ENCODE measurements at regions not wholly inside any gene's neighbourhood (a gene's known extent, or its start where the extent isn't known, plus 50 kb on each side); places are given as distances from the start of the nearest gene placed in this dataset.

DNA sequence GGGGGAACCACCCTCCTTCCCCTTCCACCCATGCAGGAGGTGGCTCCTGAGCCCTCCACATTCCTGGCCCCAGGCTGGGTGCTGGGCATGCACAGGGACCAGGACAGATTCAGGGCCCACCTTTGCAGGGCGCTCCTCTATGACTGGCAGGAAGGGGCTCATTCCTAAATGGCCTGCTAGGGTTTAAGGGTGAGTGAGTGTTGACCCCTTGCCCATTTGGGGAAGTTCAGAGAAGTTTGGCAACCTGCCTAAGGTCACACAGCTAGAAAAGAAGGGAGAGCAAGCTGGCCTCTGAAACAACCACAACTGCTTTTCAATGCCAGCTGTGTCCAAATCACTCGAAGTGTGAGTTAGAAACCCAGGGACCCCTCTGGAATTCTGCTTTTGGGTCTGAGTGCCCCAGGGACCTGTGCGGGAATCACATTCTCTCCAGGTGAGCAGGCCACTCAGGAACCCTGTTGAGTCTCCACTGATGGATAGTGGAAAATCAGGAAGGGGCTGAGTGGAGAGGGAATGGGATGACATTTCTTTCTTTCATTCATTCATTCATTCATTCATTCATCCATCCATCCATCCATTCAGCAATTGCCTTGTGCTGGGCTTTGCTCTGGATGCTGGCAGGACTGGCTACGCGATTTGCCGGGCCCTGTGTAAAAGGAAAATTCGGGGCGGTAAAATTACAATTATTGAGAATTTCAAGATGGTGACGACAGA lies 191.9 kb downstream of the C9orf50 start:
- H2AK5ac ChIP-seq (ENCODE audit: low read depth, low read length): no peak overlapping the region
- no peak overlapping the region for H3K18ac ChIP-seq (ENCODE audit: low read depth, low read length)
- H3K56ac ChIP-seq (ENCODE audit: extremely low read depth, insufficient read depth, low read length): no peak overlapping the region
- no peaks in the 10 kb centered on the region; the same call in 1 of the 2 replicates for H3K4me1 ChIP-seq (ENCODE audit: control insufficient read depth, insufficient read depth, low read length)
- in situ Hi-C loops (cut with MboI; ENCODE audit: low sequenced_read_pairs): no loop called here
- no peak overlapping the region for H4K91ac ChIP-seq (ENCODE audit: insufficient read depth, low read depth, low read length)
- no peak for DNase-seq
- no peak overlapping the region for H3K14ac ChIP-seq (replicated peaks; ENCODE audit: low read depth, low read length)
- dilution Hi-C loops (cut with HindIII; ENCODE audit: low sequenced_read_pairs, unreplicated experiment): no loop called here
- no peaks in the 10 kb centered on the region for H4K20me1 ChIP-seq (ENCODE audit: insufficient read depth, low read length)
- H2BK20ac ChIP-seq (ENCODE audit: low read depth, low read length): no peak overlapping the region
- H3K4me3 ChIP-seq (ENCODE audit: insufficient read depth, low read depth, low read length): no peak overlapping the region
- H3K79me1 ChIP-seq (ENCODE audit: low read depth in 1 of 2, low read length in 2 of 2): no peaks in the 10 kb centered on the region
- H3K4ac ChIP-seq (ENCODE audit: low read depth, low read length): no peak overlapping the region
- TF ChIP-seq, protein P1, sequence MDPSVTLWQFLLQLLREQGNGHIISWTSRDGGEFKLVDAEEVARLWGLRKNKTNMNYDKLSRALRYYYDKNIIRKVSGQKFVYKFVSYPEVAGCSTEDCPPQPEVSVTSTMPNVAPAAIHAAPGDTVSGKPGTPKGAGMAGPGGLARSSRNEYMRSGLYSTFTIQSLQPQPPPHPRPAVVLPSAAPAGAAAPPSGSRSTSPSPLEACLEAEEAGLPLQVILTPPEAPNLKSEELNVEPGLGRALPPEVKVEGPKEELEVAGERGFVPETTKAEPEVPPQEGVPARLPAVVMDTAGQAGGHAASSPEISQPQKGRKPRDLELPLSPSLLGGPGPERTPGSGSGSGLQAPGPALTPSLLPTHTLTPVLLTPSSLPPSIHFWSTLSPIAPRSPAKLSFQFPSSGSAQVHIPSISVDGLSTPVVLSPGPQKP (IDR thresholded peaks at IDR 0.05; ENCODE audit: borderline replicate concordance, low read depth, low read length): no peak
- TF ChIP-seq MAFK (IDR thresholded peaks at IDR 0.05; ENCODE audit: low read depth, low read length) (no peak), MXI1 (IDR thresholded peaks at IDR 0.05; ENCODE audit: borderline replicate concordance, low read depth, low read length) (no peak), RAD21 (IDR thresholded peaks at IDR 0.05; ENCODE audit: low read length) (no peak)
- no peaks in the 10 kb centered on the region for H3K27me3 ChIP-seq (ENCODE audit: control insufficient read depth, insufficient read depth, low read length)
- no peak overlapping the region for H3K9ac ChIP-seq (ENCODE audit: low read depth, low read length)
- ATAC-seq (ENCODE audit: low read depth): no peak
- no peaks in the 10 kb centered on the region for H3K36me3 ChIP-seq (ENCODE audit: control insufficient read depth, insufficient read depth, low read length)
- no peak overlapping the region for H4K5ac ChIP-seq (ENCODE audit: low read depth, low read length)
- H4K8ac ChIP-seq (ENCODE audit: low read depth in 2 of 2, low read length in 2 of 2): no peak overlapping the region
- 66% methylated on average over 7 of the region's 9 CpGs; no CpG with 5 or more reads in 1 of the 2 experiments for WGBS, 2 experiments (ENCODE audit: extremely low coverage in 2 of 2, insufficient read length in 1 of 2)
- POLR2A ChIA-PET (ENCODE audit: unreplicated experiment): no interaction called here
- intact Hi-C loops (cut with micrococcal nuclease): no loop called here
- no peak overlapping the region for H2AK9ac ChIP-seq (replicated peaks; ENCODE audit: low read depth, low read length, poor library complexity)
- H2BK5ac ChIP-seq (ENCODE audit: low read depth, low read length, poor library complexity, severe bottlenecking): no peak overlapping the region
- no peak overlapping the region for H3K23ac ChIP-seq (ENCODE audit: low read depth, low read length)
- CTCF ChIA-PET: interaction anchor here (0.6 kb wide), 1 partner anchor 346 kb away, joined by 4 read pairs; no protein-coding TSS in a partner anchor
- H2BK15ac ChIP-seq (ENCODE audit: low read depth, low read length): no peak overlapping the region
- peaks cover 4% of the 10 kb centered on the region for H3K9me3 ChIP-seq (ENCODE audit: control insufficient read depth, insufficient read depth, low read length)
- no peak overlapping the region for H2BK120ac ChIP-seq (ENCODE audit: low read depth, low read length)
- no TSS peak for BruUV-seq (replicated peaks)
- no peak overlapping the region for H2AFZ ChIP-seq (replicated peaks; ENCODE audit: low read length, poor library complexity)
- H3K27ac ChIP-seq (ENCODE audit: insufficient read depth, low read length): no peak overlapping the region
- H3K4me2 ChIP-seq (ENCODE audit: low read depth, low read length): no peak overlapping the region
- no peaks in the 10 kb centered on the region for H3K9me1 ChIP-seq (ENCODE audit: insufficient read depth, low read length)
